ENCODE measurements at regions not wholly inside any gene's neighbourhood (a gene's known extent, or its start where the extent isn't known, plus 50 kb on each side); places are given as distances from the start of the nearest gene placed in this dataset.

DNA sequence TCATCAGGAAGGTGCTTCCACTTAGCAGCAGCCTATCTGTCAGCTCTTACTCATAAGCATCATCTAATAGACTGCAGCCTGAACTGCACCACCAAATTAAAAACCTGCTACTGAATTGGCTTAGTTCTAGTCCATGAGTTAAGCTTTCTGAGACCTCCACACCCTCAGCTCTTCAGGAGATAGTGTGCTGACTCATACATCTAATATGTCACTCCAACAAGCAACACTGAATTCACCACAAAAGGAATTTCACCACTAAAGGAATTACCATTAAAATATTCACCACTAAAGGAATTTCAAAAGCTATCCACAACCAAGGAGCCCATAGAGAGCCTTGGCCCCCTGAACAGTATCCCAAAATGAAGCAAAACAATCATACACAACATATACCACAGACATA lies 418.5 kb upstream of the RORB start:
- TF ChIP-seq, protein P1, sequence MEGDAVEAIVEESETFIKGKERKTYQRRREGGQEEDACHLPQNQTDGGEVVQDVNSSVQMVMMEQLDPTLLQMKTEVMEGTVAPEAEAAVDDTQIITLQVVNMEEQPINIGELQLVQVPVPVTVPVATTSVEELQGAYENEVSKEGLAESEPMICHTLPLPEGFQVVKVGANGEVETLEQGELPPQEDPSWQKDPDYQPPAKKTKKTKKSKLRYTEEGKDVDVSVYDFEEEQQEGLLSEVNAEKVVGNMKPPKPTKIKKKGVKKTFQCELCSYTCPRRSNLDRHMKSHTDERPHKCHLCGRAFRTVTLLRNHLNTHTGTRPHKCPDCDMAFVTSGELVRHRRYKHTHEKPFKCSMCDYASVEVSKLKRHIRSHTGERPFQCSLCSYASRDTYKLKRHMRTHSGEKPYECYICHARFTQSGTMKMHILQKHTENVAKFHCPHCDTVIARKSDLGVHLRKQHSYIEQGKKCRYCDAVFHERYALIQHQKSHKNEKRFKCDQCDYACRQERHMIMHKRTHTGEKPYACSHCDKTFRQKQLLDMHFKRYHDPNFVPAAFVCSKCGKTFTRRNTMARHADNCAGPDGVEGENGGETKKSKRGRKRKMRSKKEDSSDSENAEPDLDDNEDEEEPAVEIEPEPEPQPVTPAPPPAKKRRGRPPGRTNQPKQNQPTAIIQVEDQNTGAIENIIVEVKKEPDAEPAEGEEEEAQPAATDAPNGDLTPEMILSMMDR (IDR thresholded peaks at IDR 0.05) = no peak
- TF ChIP-seq POLR2A (IDR thresholded peaks at IDR 0.05) (no peak), POLR2AphosphoS5 (IDR thresholded peaks at IDR 0.05) (no peak)

All from stomach (tissue), 4 donors.